ENCODE measurements at regions not wholly inside any gene's neighbourhood (a gene's known extent, or its start where the extent isn't known, plus 50 kb on each side); places are given as distances from the start of the nearest gene placed in this dataset.

- H3K9me3 ChIP-seq = no peaks in the 10 kb centered on the region
- H3K4me3 ChIP-seq (ENCODE audit: low read depth in 2 of 2, low read length in 1 of 2) = no peak overlapping the region
- H3K9ac ChIP-seq = no peak overlapping the region
- no peak for DNase-seq
- H3K36me3 ChIP-seq (replicated peaks in 1 of 2; ENCODE audit: control insufficient read depth in 1 of 2, insufficient read depth in 2 of 2, low read length in 1 of 2) = no peaks in the 10 kb centered on the region
- CTCF ChIA-PET = interaction anchor here (0.6 to 2.2 kb wide), 3 partner anchors 9 to 46 kb away, joined by 3 to 10 read pairs (median 3); no protein-coding TSS in a partner anchor
- H2AFZ ChIP-seq (ENCODE audit: low read depth) = no peak overlapping the region
- no peak overlapping the region for H3K27ac ChIP-seq (ENCODE audit: low read depth in 2 of 2, low read length in 1 of 2)
- H3F3A ChIP-seq (replicated peaks; ENCODE audit: insufficient read depth) = no peaks in the 10 kb centered on the region
- no peak overlapping the region for H3K4me2 ChIP-seq
- H4K20me1 ChIP-seq (ENCODE audit: insufficient read depth) = no peaks in the 10 kb centered on the region
- H3K27me3 ChIP-seq (ENCODE audit: insufficient read depth) = no peaks in the 10 kb centered on the region
- POLR2A ChIA-PET = no interaction called here
- no peaks in the 10 kb centered on the region for H3K9me2 ChIP-seq
- no peaks in the 10 kb centered on the region for H3K4me1 ChIP-seq (ENCODE audit: control insufficient read depth in 1 of 2, insufficient read depth in 2 of 2, low read depth in 1 of 2, low read length in 1 of 2)
- TF ChIP-seq USF1 (IDR thresholded peaks at IDR 0.05; ENCODE audit: borderline replicate concordance, low read depth) = no peak
- TF ChIP-seq ZBTB33 (IDR thresholded peaks at IDR 0.05; ENCODE audit: borderline replicate concordance, low read depth) = no peak
- TF ChIP-seq FOSL2 (IDR thresholded peaks at IDR 0.05; ENCODE audit: borderline replicate concordance, low read depth) = no peak
- TF ChIP-seq, protein P1, sequence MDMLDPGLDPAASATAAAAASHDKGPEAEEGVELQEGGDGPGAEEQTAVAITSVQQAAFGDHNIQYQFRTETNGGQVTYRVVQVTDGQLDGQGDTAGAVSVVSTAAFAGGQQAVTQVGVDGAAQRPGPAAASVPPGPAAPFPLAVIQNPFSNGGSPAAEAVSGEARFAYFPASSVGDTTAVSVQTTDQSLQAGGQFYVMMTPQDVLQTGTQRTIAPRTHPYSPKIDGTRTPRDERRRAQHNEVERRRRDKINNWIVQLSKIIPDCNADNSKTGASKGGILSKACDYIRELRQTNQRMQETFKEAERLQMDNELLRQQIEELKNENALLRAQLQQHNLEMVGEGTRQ (IDR thresholded peaks at IDR 0.05; ENCODE audit: borderline replicate concordance, low read depth, low read length) = no peak
- TF ChIP-seq, protein P2, sequence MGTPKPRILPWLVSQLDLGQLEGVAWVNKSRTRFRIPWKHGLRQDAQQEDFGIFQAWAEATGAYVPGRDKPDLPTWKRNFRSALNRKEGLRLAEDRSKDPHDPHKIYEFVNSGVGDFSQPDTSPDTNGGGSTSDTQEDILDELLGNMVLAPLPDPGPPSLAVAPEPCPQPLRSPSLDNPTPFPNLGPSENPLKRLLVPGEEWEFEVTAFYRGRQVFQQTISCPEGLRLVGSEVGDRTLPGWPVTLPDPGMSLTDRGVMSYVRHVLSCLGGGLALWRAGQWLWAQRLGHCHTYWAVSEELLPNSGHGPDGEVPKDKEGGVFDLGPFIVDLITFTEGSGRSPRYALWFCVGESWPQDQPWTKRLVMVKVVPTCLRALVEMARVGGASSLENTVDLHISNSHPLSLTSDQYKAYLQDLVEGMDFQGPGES (IDR thresholded peaks at IDR 0.05; ENCODE audit: low read depth, low read length) = no peak
- no peak for TF ChIP-seq TCF12 (IDR thresholded peaks at IDR 0.05)
- no peak for TF ChIP-seq MXI1 (IDR thresholded peaks at IDR 0.05; ENCODE audit: low read depth, low read length)
- TF ChIP-seq RFX5 (IDR thresholded peaks at IDR 0.05; ENCODE audit: low read length) = no peak
- TF ChIP-seq MEF2A (IDR thresholded peaks at IDR 0.05; ENCODE audit: borderline replicate concordance, low read depth) = no peak
- TF ChIP-seq RCOR1 (IDR thresholded peaks at IDR 0.05; ENCODE audit: low read length) = no peak
- TF ChIP-seq GATA2 (CRISPR knock-in tag; IDR thresholded peaks at IDR 0.05) = no peak
- no peak for TF ChIP-seq EP300 (IDR thresholded peaks at IDR 0.05; ENCODE audit: borderline replicate concordance in 1 of 2, low read depth in 1 of 2, low read length in 1 of 2)
- WGBS (ENCODE audit: low lambda C conversion rate) = 76% methylated on average over 1 of the region's 1 CpG
- H3K79me2 ChIP-seq (ENCODE audit: insufficient read depth) = no peaks in the 10 kb centered on the region
Measured at GRCh38 chr1:185549906-185550305, 184.3 kb upstream of the HMCN1 start.

DNA sequence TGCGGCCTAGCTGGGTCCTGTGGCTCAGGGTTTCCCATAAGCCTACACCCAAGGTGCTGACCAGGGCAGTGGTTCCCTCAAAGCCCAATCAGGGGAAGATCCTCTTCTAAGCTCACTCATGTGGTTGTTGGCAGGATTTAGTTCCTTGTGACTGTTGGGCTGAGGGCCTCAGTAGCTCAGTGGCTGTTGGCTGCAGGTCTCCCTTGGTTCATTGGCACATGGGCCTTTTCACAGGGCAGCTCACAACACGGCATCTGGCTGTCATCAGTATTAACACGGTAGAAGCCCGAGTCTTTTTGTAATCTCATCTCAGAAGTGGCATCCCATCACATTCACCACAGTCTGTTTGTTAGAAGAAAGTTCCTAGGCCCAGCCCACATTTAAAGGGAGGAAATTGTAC, 188.2 kb upstream of the HMCN1 start:
- no peak for DNase-seq
- Histone ChIP-seq H3K9ac (no peak overlapping the region), H4K20me1 (ENCODE audit: insufficient read depth) (no peaks in the 10 kb centered on the region), H3K4me3 (ENCODE audit: low read depth in 2 of 2, low read length in 1 of 2) (no peak overlapping the region), H3K4me1 (ENCODE audit: control insufficient read depth in 1 of 2, insufficient read depth in 2 of 2, low read depth in 1 of 2, low read length in 1 of 2) (no peaks in the 10 kb centered on the region; a peak in 1 of 4 replicates), H3K27me3 (ENCODE audit: insufficient read depth) (no peaks in the 10 kb centered on the region), H3K9me3 (no peaks in the 10 kb centered on the region), H3F3A (replicated peaks; ENCODE audit: insufficient read depth) (no peaks in the 10 kb centered on the region), H3K79me2 (ENCODE audit: insufficient read depth) (no peaks in the 10 kb centered on the region), H3K9me2 (no peaks in the 10 kb centered on the region), H3K27ac (ENCODE audit: low read depth in 2 of 2, low read length in 1 of 2) (no peak overlapping the region), H2AFZ (ENCODE audit: low read depth) (no peak overlapping the region), H3K36me3 (replicated peaks in 1 of 2; ENCODE audit: control insufficient read depth in 1 of 2, insufficient read depth in 2 of 2, low read length in 1 of 2) (no peaks in the 10 kb centered on the region), H3K4me2 (no peak overlapping the region)
- CTCF ChIA-PET = interaction anchor here (1.9 kb wide), 1 partner anchor 50 kb away, joined by 6 read pairs; no protein-coding TSS in a partner anchor
- 37% methylated on average over 4 of the region's 4 CpGs for WGBS (ENCODE audit: low lambda C conversion rate)
- POLR2A ChIA-PET = no interaction called here
- TF ChIP-seq YY1 (IDR thresholded peaks at IDR 0.05; ENCODE audit: low read depth) = no peak
- TF ChIP-seq MXI1 (IDR thresholded peaks at IDR 0.05; ENCODE audit: low read depth, low read length) = no peak
- TF ChIP-seq, protein P3, sequence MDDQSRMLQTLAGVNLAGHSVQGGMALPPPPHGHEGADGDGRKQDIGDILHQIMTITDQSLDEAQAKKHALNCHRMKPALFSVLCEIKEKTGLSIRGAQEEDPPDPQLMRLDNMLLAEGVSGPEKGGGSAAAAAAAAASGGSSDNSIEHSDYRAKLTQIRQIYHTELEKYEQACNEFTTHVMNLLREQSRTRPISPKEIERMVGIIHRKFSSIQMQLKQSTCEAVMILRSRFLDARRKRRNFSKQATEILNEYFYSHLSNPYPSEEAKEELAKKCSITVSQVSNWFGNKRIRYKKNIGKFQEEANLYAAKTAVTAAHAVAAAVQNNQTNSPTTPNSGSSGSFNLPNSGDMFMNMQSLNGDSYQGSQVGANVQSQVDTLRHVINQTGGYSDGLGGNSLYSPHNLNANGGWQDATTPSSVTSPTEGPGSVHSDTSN (IDR thresholded peaks at IDR 0.05) = no peak
- no peak for TF ChIP-seq TCF12 (IDR thresholded peaks at IDR 0.05)
- TF ChIP-seq, protein P1 (IDR thresholded peaks at IDR 0.05; ENCODE audit: borderline replicate concordance, low read depth, low read length) = no peak
- TF ChIP-seq, protein P4, sequence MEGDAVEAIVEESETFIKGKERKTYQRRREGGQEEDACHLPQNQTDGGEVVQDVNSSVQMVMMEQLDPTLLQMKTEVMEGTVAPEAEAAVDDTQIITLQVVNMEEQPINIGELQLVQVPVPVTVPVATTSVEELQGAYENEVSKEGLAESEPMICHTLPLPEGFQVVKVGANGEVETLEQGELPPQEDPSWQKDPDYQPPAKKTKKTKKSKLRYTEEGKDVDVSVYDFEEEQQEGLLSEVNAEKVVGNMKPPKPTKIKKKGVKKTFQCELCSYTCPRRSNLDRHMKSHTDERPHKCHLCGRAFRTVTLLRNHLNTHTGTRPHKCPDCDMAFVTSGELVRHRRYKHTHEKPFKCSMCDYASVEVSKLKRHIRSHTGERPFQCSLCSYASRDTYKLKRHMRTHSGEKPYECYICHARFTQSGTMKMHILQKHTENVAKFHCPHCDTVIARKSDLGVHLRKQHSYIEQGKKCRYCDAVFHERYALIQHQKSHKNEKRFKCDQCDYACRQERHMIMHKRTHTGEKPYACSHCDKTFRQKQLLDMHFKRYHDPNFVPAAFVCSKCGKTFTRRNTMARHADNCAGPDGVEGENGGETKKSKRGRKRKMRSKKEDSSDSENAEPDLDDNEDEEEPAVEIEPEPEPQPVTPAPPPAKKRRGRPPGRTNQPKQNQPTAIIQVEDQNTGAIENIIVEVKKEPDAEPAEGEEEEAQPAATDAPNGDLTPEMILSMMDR (IDR thresholded peaks at IDR 0.05) = no peak
- TF ChIP-seq ZBTB33 (IDR thresholded peaks at IDR 0.05; ENCODE audit: borderline replicate concordance, low read depth) = no peak
